Activated T-cell treated with anti-CD3 and anti-CD28 coated beads for 48 hours (primary cell): ENCODE measurements at regions not wholly inside any gene's neighbourhood (a gene's known extent, or its start where the extent isn't known, plus 50 kb on each side); places are given as distances from the start of the nearest gene placed in this dataset.
"Not testable (repeated sequence)": the region's sequence is repeated elsewhere in the genome, so short reads cannot be mapped to it uniquely, and the experiment has no call there.

Experiments
- DNase-seq: peaks from one replicate; pipeline ENCODE4 v3.0.0-alpha.2; 2020; ENCODE audit warnings: low read depth

DNA sequence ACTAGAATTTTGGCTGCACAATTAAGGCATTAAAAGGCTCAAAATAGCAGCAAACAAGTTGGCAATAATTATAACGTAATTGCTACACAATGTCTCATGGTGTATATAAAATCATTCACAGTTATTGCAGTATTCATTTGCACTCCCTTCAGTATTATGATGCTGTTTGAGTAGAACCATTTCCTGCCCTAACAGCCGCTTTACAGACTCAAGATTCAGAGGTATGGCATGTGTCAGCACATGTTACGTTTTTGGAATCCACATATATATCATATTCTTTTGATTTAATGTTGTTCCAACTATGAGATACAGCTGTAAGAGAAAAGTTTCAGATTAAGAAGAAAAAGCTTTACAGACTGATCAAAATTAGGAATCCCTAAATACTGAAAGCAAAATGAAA is 56.3 kb upstream of the NCKAP5 start:
- DNase-seq, result no peak

GRCh38 chr2:133627741-133628140 is 59.5 kb upstream of the NCKAP5 start:
- no peak for DNase-seq

DNA sequence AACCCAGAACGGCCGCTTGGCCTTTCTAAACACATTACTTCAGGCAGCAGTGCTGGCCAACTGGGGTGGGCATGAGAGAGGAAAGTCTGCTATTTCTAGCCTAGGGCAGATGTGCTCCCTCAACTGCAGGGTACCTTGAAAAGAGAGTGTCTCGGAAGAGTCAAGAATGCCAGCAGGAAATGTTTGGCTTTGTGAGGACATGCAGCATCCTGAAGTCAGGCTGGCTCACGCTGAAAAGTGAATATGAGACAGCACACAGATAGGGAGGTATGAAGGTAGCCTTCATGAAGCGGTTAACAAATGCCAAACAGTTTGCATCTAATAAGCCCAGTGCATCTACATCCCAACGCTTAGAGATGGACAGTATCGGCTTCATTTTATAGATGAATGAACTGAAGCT is 65.0 kb upstream of the NCKAP5 start:
- no peak for DNase-seq

DNA sequence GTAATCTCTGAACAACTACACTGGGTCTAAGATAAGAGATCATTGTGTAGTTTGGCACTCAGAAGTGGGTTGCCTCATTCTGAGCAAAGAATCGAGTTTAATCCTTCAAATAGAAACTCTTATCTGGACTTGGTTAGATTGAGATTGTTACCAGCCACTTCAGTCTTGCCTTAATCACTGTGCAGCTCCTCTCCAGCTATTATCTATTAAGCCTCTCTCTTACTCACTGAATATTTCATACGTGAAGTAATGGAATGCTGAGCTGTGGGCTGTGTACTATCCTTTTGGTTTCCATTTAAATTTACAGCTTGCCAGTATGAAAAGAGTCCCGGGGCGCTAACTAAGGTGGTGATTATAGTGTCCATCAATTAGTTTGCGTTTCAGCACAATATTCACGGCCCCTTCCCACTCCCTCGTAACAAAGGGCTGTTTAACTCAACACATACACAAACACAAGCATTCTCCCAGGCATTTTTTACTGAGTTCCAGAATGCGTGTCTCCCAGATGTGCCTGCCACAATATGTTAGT is 65.7 kb upstream of the NCKAP5 start:
- DNase-seq, result no peak

GRCh38 chr2:133635131-133635530 is 66.9 kb upstream of the NCKAP5 start:
- DNase-seq, result no peak

DNA sequence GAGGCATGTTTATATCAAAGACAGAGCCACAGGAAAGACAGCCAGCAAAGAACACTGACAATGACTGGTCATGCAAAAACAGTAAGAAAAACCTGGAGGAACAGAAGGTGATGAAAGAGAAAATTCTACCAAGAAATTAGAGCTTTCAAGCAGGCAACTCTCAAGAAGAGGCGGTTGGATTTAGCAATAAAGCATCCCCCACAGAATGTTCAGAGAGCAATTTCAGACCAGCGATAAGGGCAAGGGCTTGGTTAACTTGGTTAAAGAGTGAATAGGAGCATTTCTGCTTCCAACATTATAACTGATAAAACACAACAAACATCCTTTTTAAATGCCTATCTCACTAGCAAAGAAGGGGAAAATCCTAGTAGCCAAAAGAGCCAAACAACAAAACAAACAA is 68.0 kb upstream of the NCKAP5 start:
- DNase-seq, result no peak

- DNase-seq, result no peak
Observed at GRCh38 chr2:133640103-133640502, 71.8 kb upstream of the NCKAP5 start.

DNA sequence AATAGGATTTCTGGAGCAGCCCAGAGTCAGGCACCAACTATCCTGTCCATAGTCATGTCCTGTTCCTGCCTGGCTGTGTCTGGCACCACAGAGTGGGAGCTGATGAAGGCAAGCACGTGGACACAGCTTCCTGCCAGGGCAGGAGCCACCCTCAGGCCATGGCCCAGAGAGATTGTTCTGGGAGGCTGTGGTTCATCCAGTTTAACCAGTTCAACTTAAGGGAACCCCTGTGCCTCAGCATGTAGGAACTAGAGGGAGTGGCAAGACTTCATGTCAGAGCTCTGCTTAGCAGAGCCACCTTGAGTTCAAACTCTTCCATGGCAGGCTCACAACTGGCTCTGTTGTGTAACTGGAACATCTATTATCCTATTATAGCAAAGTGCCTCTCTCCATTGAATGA is 73.2 kb upstream of the NCKAP5 start:
- no peak for DNase-seq

DNA sequence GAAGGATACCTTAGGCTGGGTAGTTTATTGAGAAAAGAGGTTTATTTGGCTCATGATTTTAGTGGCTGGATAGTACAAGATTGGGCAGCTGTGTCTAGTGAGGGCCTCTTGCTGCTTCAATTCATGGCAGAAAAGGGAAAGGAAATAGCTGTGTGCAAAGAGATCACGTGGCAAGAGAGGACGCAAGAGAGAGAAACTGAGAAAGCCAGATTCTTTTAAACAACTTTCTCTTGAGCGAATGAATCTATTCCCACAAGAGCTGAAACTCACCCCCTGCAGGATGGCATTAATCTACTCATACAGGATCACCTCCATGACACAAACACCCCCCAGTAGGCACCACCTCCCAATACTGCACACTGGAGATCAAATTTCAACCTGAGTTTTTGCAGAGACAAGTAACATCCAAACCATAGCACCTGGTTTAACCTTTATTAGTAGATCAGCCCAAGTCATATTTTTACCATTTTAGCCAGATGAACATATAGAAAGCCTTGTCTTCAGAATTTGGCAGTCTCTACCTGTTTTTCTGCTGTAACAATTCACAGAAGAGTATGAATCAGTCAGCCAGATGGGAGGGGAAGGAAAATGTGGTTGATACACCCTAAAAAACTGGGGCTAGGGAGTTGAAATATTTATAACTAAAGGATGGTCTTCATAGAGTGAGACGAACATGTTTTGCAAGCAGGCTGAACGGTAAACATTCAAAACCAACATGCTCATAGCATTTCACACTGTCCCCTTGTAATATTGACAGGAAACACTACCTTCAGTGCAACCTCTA is 73.9 kb upstream of the NCKAP5 start:
- no peak for DNase-seq

DNA sequence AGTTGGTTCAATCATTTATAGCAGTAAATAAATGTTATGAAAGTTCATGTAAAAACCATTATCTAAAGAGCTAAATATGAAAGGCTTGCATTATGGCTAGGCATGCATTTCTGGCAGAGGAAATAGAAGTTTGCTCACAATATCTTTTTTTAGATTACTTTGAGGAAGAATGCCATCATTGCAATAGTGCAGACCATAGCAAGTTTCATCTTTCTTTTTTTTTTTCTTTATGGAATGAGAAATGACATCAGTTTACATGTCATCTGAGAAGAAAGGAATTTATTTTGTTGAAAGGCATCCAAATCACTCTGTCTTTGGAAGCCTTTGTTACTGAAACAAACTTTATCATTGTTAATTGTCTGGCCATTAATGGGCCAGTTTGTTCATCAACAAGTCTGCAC is 74.5 kb upstream of the NCKAP5 start:
- DNase-seq, result no peak

DNA sequence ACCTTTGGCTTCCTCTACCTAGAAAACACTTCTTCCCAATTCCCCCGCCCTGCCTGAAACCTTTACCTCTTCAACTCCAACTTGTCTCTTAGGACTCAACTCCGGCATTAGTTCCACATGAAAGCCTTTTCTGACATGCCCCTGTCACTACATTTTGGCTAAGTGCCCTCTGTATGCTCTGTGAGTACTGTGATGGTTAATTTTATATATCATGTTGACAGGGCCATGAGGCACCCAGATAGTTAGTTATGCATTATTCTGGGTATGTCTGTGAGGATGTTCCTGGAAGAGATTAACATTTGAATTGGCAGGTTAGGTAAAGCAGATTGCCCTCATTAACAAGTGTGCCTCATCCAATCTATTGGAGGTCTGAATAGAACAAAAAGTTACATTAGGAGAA is 75.6 kb upstream of the NCKAP5 start:
- no peak for DNase-seq

DNA sequence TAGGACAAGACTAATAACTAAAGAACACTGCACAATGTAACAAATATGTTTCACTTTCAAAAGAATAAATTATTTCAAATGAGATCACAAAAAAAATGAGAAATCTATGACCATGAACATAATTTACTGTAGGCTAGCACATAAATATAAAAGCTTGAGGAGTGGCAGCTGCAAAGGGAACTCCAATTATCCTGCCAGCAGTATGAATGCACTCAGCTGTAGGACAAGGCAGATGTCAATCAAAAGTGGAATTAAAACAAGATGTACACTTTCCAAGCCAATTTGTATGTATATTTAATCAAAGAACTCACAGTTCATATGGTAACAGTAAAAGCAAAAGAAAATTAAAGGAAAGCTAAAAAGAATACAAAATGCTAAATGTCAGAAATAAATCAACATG is 76.6 kb upstream of the NCKAP5 start:
- no peak for DNase-seq

DNA sequence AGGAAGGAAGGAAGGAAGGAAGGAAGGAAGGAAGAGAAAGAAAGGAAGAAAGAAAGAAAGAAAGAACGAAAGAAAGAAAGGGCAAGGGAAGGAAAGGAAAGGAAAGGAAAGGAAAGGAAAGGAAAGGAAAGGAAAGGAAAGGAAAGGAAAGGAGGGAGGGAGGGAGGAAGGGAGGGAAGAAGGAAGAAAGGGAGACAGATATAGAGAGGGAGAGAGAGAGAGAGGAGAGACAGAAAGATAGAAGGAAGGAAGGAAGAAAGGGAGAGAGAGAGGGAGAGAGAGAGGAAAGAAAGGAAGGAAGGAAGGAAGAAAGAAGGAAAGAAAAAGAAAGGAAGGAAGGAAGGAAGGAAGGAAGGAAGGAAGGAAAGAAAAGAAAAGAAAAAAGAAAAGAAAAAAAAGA is 79.1 kb upstream of the NCKAP5 start:
- not testable (repeated sequence) for DNase-seq

DNA sequence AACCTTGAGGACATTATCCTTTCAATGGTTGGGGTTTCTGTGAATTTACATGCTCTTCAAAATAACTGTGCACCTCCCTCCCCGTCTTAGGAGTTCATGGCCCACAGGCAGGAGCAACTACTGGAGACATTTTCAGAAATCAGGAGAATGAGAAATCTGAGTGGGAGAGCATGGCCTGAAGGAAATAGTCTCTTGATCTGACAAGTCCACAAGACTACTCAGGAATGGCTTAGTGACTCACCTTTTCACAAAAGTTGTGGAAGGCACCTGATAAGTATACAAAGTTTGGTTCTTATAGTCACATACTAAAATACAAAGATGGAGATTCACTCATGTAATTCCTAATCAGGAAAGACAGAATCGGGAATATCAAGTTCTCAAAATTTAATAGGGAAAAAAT is 83.6 kb upstream of the NCKAP5 start:
- DNase-seq, result no peak

GRCh38 chr2:133652398-133652797 is 84.1 kb upstream of the NCKAP5 start:
- DNase-seq, result no peak

GRCh38 chr2:133653056-133653455 is 84.8 kb upstream of the NCKAP5 start:
- DNase-seq, result no peak

GRCh38 chr2:133654949-133655348 is 86.7 kb upstream of the NCKAP5 start:
- no peak for DNase-seq

GRCh38 chr2:133655610-133656009 is 87.3 kb upstream of the NCKAP5 start:
- no peak for DNase-seq

- no peak for DNase-seq
Observed at GRCh38 chr2:133657591-133657990, 89.3 kb upstream of the NCKAP5 start.

- no peak for DNase-seq
Observed at GRCh38 chr2:133658020-133658903, 90.0 kb upstream of the NCKAP5 start.

DNA sequence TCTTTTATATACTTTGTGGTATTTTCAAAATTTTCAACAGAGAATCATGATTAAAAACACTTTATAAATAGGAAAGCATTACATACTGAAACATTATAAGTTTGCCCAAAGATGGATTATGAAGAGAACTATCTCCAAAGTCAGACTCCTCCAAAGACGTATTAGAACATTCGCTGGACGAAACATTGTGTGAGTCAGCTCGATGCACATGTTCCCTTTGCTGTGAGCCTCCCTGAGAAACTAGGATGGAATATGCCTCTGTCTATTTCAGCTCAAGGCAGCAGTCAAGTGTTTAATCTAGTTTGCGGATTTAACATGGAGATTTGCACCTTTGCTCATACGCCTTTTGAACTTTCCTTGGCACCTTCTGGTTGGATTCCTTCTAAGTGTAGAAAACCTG is 92.2 kb upstream of the NCKAP5 start:
- DNase-seq, result no peak

GRCh38 chr2:133661392-133661791 is 93.1 kb upstream of the NCKAP5 start:
- DNase-seq, result no peak

- no peak for DNase-seq
Observed at GRCh38 chr2:133666621-133667020, 98.4 kb upstream of the NCKAP5 start.
